DND-41 (cell line): ENCODE measurements at regions not wholly inside any gene's neighbourhood (a gene's known extent, or its start where the extent isn't known, plus 50 kb on each side); places are given as distances from the start of the nearest gene placed in this dataset.

Experiments used
- ATAC-seq: fragments of 200-7000 bp; cut with Tn5 transposase; 3 replicates; pipeline ENCODE4 v1.9.1; 2021; ENCODE audit warnings: low read depth; ENCODE audit not compliant: insufficient read depth
- DNase-seq: peaks from one replicate; pipeline ENCODE4 v3.0.0-alpha.2; 2020
- H2AFZ ChIP-seq: 2 replicates; pipeline ENCODE4 v1.6.0; 2012; ENCODE audit warnings: low read depth, low read length
- H3K27ac ChIP-seq: 2 replicates; pipeline ENCODE4 v1.5.1; 2012; ENCODE audit warnings: low read length, inconsistent platforms
- H3K27me3 ChIP-seq: fragments of 200-600 bp; sonication (generic); 2 replicates; pipeline ENCODE4 v1.6.0; 2012; ENCODE audit warnings: low read length, mild to moderate bottlenecking, inconsistent platforms; ENCODE audit not compliant: insufficient read depth, poor library complexity
- H3K36me3 ChIP-seq: 2 replicates; pipeline ENCODE4 v1.5.1; 2012; ENCODE audit warnings: low read length, inconsistent platforms; ENCODE audit not compliant: insufficient read depth
- H3K4me1 ChIP-seq: 2 replicates; pipeline ENCODE4 v1.5.1; 2012; ENCODE audit warnings: mild to moderate bottlenecking, low read length; ENCODE audit not compliant: insufficient read depth
- H3K4me2 ChIP-seq: 2 replicates; pipeline ENCODE4 v1.6.0; 2012; ENCODE audit warnings: mild to moderate bottlenecking, moderate library complexity, low read length, inconsistent platforms; ENCODE audit not compliant: insufficient read depth
- H3K4me3 ChIP-seq, 2 experiments: fragments of 200-600 bp in 1 of 2; shearing (Covaris generic) in 1 of 2; 2 replicates each; pipeline ENCODE4 v1.5.1; 2012 to 2016; ENCODE audit warnings: inconsistent platforms in 2 of 2, low read length in 2 of 2, mild to moderate bottlenecking in 2 of 2, low read depth in 1 of 2, moderate library complexity in 1 of 2
- H3K79me2 ChIP-seq: 2 replicates; pipeline ENCODE4 v1.6.0; 2012; ENCODE audit warnings: low read length, inconsistent platforms; ENCODE audit not compliant: insufficient read depth
- H3K9ac ChIP-seq: 2 replicates; pipeline ENCODE4 v1.6.0; 2012; ENCODE audit warnings: low read depth, mild to moderate bottlenecking, inconsistent platforms, low read length, moderate library complexity
- H3K9me3 ChIP-seq: 2 replicates; pipeline ENCODE4 v1.5.1; 2012; ENCODE audit warnings: low read length, moderate library complexity, mild to moderate bottlenecking, inconsistent platforms; ENCODE audit not compliant: insufficient read depth, severe bottlenecking
- H4K20me1 ChIP-seq: 2 replicates; pipeline ENCODE4 v1.6.0; 2012; ENCODE audit warnings: low read length; ENCODE audit not compliant: insufficient read depth
- CTCF ChIP-seq: IDR thresholded peaks from 2 replicates; pipeline ENCODE4 v1.5.1; 2012; ENCODE audit warnings: borderline replicate concordance, low read length, moderate library complexity, mild to moderate bottlenecking; ENCODE audit not compliant: poor library complexity, severe bottlenecking; ENCODE audit errors: extremely low read depth
- EZH2 ChIP-seq: IDR thresholded peaks from 3 replicates; pipeline ENCODE4 v1.6.1; 2012; ENCODE audit warnings: borderline replicate concordance, low read depth, mild to moderate bottlenecking, moderate library complexity, low read length, inconsistent platforms; ENCODE audit not compliant: severe bottlenecking

- peaks cover 7% of the 10 kb centered on the region for H3K36me3 ChIP-seq
- no peak overlapping the region for H3K4me3 ChIP-seq
- DNase-seq: no peak
- no peaks in the 10 kb centered on the region for H3K27me3 ChIP-seq
- no peaks in the 10 kb centered on the region for H3K9me3 ChIP-seq
- H3K4me2 ChIP-seq: no peak overlapping the region
- ATAC-seq: no peak
- H3K27ac ChIP-seq: no peak overlapping the region
- TF ChIP-seq EZH2 (no peak), CTCF (no peak)
- no peak overlapping the region for H2AFZ ChIP-seq
- H3K9ac ChIP-seq: no peak overlapping the region
- H4K20me1 ChIP-seq: 0 out of 2 replicates have a peak, but pooled peaks cover 2% of the 10 kb centered on the region
- no peaks in the 10 kb centered on the region for H3K4me1 ChIP-seq
- H3K79me2 ChIP-seq: peaks cover 2% of the 10 kb centered on the region; the same call in 1 of the 2 replicates
Measured at GRCh38 chr14:89484051-89484844, 67.2 kb upstream of the FOXN3 start.

- H3K9me3 ChIP-seq: no peaks in the 10 kb centered on the region
- H2AFZ ChIP-seq: no peak overlapping the region
- H3K27ac ChIP-seq: no peak overlapping the region
- ATAC-seq: no peak
- H3K4me2 ChIP-seq: no peak overlapping the region
- H3K27me3 ChIP-seq: no peaks in the 10 kb centered on the region
- peaks cover 7% of the 10 kb centered on the region for H3K36me3 ChIP-seq
- H3K4me1 ChIP-seq: no peaks in the 10 kb centered on the region
- TF ChIP-seq EZH2: no peak
- no peak for TF ChIP-seq CTCF
- no peaks in the 10 kb centered on the region; the same call in 1 of the 2 replicates for H3K79me2 ChIP-seq
- H3K4me3 ChIP-seq: no peak overlapping the region
- no peak overlapping the region for H3K9ac ChIP-seq
- H4K20me1 ChIP-seq: 0 out of 2 replicates have a peak, but pooled peaks cover 2% of the 10 kb centered on the region
- DNase-seq: no peak
Measured at GRCh38 chr14:89481196-89481595, 64.2 kb upstream of the FOXN3 start.

GRCh38 chr14:89480278-89480677 is 63.2 kb upstream of the FOXN3 start:
- Histone ChIP-seq H3K27ac (no peak overlapping the region), H3K4me2 (no peak overlapping the region), H3K4me3 (no peak overlapping the region), H3K27me3 (no peaks in the 10 kb centered on the region), H4K20me1 (0 out of 2 replicates have a peak, but pooled peaks cover 2% of the 10 kb centered on the region), H3K79me2 (no peaks in the 10 kb centered on the region), H2AFZ (no peak overlapping the region), H3K9ac (no peak overlapping the region), H3K36me3 (peaks cover 4% of the 10 kb centered on the region; the same call in 1 of the 2 replicates), H3K4me1 (no peaks in the 10 kb centered on the region), H3K9me3 (no peaks in the 10 kb centered on the region)
- DNase-seq (no peak), ATAC-seq (no peak)
- TF ChIP-seq CTCF: no peak
- no peak for TF ChIP-seq EZH2
